ENCODE measurements at regions not wholly inside any gene's neighbourhood (a gene's known extent, or its start where the extent isn't known, plus 50 kb on each side); places are given as distances from the start of the nearest gene placed in this dataset.

DNA sequence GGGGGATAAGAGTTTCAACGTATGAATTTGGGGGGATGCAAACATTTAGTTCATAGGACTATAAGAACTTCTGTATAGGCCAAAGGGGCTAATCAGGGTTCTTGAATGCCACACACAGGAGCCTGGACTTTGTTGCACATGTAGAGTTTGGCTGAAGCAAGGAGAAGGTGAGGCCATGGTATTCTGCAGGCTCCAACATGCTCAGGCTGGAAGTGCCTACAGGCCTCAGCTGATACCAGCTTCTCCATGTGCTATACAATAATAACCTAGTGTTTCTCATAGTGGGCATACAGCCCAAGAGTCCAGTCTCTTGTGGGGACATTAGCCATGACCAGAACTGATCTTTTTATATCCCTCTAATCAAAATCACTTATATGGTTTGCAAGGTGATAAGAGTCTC is 399.7 kb upstream of the MCTP2 start:
- TF ChIP-seq TAF1 (IDR thresholded peaks at IDR 0.05; ENCODE audit: borderline replicate concordance, insufficient read depth, low read length) (no peak), REST (IDR thresholded peaks at IDR 0.05; ENCODE audit: insufficient read depth in 1 of 2, low read depth in 2 of 2, low read length in 2 of 2) (no peak)

Measured in PFSK-1 (cell line).